22Rv1 (cell line): ENCODE measurements at regions not wholly inside any gene's neighbourhood (a gene's known extent, or its start where the extent isn't known, plus 50 kb on each side); places are given as distances from the start of the nearest gene placed in this dataset.
A peak's percentile ranks its signal among the peaks of the same experiment; 100 is the strongest.

Experiments used
- CTCF ChIP-seq: fragments of 450-650 bp; IDR thresholded peaks from 2 replicates; pipeline ENCODE4 v1.5.1; 2017; ENCODE audit warnings: mild to moderate bottlenecking
- ZFX ChIP-seq: fragments of 450-650 bp; IDR thresholded peaks from 2 replicates; pipeline ENCODE4 v1.6.1; 2017; ENCODE audit warnings: antibody characterized with exemption, borderline replicate concordance

- peak; percentile 56 for TF ChIP-seq CTCF
- TF ChIP-seq ZFX = no peak
Observed at GRCh38 chr4:134762053-134762452, 560.5 kb upstream of the PABPC4L start.
